ENCODE measurements at regions not wholly inside any gene's neighbourhood (a gene's known extent, or its start where the extent isn't known, plus 50 kb on each side); places are given as distances from the start of the nearest gene placed in this dataset.

DNA sequence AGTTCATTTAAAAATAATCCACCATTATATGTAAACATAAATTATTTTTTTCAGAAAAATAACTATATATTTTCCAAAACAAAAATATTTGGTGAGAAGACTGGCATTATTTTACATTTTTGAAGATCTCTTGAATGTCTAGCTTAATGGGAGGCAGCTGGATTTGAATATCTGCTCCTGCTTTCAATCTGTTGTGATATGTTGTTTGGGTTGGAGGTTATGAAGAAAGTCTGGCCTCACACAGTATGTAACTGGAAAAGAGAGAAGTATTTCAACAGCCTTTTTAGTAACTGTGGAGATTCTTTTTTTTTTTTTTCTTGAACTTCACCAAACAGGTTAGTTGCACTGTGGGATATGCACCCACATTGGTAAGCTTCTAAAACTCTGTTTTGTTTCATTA is 84.7 kb upstream of the SLIT3 start:
- TF ChIP-seq ELF4 (CRISPR knock-in tag; IDR thresholded peaks at IDR 0.05; ENCODE audit: low read depth) (no peak), FOXK1 (CRISPR knock-in tag; IDR thresholded peaks at IDR 0.05) (no peak), CREB1 (CRISPR knock-in tag; IDR thresholded peaks at IDR 0.05) (no peak), JUN (CRISPR knock-in tag; IDR thresholded peaks at IDR 0.05) (no peak), ATF1 (CRISPR knock-in tag; IDR thresholded peaks at IDR 0.05) (no peak), ZNF263 (CRISPR knock-in tag; IDR thresholded peaks at IDR 0.05; ENCODE audit: low read depth) (no peak), NFE2L1 (CRISPR knock-in tag; IDR thresholded peaks at IDR 0.05) (no peak), NR2C2 (CRISPR knock-in tag; IDR thresholded peaks at IDR 0.05) (no peak)
- TF ChIP-seq, protein P1, sequence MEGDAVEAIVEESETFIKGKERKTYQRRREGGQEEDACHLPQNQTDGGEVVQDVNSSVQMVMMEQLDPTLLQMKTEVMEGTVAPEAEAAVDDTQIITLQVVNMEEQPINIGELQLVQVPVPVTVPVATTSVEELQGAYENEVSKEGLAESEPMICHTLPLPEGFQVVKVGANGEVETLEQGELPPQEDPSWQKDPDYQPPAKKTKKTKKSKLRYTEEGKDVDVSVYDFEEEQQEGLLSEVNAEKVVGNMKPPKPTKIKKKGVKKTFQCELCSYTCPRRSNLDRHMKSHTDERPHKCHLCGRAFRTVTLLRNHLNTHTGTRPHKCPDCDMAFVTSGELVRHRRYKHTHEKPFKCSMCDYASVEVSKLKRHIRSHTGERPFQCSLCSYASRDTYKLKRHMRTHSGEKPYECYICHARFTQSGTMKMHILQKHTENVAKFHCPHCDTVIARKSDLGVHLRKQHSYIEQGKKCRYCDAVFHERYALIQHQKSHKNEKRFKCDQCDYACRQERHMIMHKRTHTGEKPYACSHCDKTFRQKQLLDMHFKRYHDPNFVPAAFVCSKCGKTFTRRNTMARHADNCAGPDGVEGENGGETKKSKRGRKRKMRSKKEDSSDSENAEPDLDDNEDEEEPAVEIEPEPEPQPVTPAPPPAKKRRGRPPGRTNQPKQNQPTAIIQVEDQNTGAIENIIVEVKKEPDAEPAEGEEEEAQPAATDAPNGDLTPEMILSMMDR (IDR thresholded peaks at IDR 0.05), result no peak
- TF ChIP-seq, protein P2, sequence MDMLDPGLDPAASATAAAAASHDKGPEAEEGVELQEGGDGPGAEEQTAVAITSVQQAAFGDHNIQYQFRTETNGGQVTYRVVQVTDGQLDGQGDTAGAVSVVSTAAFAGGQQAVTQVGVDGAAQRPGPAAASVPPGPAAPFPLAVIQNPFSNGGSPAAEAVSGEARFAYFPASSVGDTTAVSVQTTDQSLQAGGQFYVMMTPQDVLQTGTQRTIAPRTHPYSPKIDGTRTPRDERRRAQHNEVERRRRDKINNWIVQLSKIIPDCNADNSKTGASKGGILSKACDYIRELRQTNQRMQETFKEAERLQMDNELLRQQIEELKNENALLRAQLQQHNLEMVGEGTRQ (CRISPR knock-in tag; IDR thresholded peaks at IDR 0.05), result no peak
- TF ChIP-seq, protein P3, sequence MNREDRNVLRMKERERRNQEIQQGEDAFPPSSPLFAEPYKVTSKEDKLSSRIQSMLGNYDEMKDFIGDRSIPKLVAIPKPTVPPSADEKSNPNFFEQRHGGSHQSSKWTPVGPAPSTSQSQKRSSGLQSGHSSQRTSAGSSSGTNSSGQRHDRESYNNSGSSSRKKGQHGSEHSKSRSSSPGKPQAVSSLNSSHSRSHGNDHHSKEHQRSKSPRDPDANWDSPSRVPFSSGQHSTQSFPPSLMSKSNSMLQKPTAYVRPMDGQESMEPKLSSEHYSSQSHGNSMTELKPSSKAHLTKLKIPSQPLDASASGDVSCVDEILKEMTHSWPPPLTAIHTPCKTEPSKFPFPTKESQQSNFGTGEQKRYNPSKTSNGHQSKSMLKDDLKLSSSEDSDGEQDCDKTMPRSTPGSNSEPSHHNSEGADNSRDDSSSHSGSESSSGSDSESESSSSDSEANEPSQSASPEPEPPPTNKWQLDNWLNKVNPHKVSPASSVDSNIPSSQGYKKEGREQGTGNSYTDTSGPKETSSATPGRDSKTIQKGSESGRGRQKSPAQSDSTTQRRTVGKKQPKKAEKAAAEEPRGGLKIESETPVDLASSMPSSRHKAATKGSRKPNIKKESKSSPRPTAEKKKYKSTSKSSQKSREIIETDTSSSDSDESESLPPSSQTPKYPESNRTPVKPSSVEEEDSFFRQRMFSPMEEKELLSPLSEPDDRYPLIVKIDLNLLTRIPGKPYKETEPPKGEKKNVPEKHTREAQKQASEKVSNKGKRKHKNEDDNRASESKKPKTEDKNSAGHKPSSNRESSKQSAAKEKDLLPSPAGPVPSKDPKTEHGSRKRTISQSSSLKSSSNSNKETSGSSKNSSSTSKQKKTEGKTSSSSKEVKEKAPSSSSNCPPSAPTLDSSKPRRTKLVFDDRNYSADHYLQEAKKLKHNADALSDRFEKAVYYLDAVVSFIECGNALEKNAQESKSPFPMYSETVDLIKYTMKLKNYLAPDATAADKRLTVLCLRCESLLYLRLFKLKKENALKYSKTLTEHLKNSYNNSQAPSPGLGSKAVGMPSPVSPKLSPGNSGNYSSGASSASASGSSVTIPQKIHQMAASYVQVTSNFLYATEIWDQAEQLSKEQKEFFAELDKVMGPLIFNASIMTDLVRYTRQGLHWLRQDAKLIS (CRISPR knock-in tag; IDR thresholded peaks at IDR 0.05; ENCODE audit: borderline replicate concordance), result no peak
- TF ChIP-seq, protein P4, sequence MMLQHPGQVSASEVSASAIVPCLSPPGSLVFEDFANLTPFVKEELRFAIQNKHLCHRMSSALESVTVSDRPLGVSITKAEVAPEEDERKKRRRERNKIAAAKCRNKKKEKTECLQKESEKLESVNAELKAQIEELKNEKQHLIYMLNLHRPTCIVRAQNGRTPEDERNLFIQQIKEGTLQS (CRISPR knock-in tag; conservative IDR thresholded peaks at IDR 0.05), result no peak
- TF ChIP-seq, protein P5, sequence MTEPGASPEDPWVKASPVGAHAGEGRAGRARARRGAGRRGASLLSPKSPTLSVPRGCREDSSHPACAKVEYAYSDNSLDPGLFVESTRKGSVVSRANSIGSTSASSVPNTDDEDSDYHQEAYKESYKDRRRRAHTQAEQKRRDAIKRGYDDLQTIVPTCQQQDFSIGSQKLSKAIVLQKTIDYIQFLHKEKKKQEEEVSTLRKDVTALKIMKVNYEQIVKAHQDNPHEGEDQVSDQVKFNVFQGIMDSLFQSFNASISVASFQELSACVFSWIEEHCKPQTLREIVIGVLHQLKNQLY (CRISPR knock-in tag; IDR thresholded peaks at IDR 0.05), result no peak
- TF ChIP-seq, protein P6, sequence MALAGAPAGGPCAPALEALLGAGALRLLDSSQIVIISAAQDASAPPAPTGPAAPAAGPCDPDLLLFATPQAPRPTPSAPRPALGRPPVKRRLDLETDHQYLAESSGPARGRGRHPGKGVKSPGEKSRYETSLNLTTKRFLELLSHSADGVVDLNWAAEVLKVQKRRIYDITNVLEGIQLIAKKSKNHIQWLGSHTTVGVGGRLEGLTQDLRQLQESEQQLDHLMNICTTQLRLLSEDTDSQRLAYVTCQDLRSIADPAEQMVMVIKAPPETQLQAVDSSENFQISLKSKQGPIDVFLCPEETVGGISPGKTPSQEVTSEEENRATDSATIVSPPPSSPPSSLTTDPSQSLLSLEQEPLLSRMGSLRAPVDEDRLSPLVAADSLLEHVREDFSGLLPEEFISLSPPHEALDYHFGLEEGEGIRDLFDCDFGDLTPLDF (CRISPR knock-in tag; IDR thresholded peaks at IDR 0.05), result no peak

Data from WTC11 (cell line).